Epidermal melanocyte (primary cell): ENCODE measurements at regions not wholly inside any gene's neighbourhood (a gene's known extent, or its start where the extent isn't known, plus 50 kb on each side); places are given as distances from the start of the nearest gene placed in this dataset.
"Not testable (repeated sequence)": the region's sequence is repeated elsewhere in the genome, so short reads cannot be mapped to it uniquely, and the experiment has no call there.

Experiments used
- DNase-seq: peaks from one replicate; pipeline ENCODE4 v3.0.0; 2011; ENCODE audit warnings: low spot score; ENCODE audit not compliant: insufficient read length

- DNase-seq, result peak; percentile 54
Observed at GRCh38 chr5:157956271-157956885, 97.4 kb upstream of the CLINT1 start.

GRCh38 chr5:157955541-157956172, 96.7 kb upstream of the CLINT1 start:
- no peak for DNase-seq

GRCh38 chr5:157952374-157952685, 93.4 kb upstream of the CLINT1 start:
- DNase-seq, result no peak

GRCh38 chr5:157951673-157952373, 92.9 kb upstream of the CLINT1 start:
- DNase-seq, result no peak

- no peak for DNase-seq
Observed at GRCh38 chr5:157949520-157949919, 90.6 kb upstream of the CLINT1 start.

- DNase-seq, result peak; percentile 39
Observed at GRCh38 chr5:157948738-157949410, 89.9 kb upstream of the CLINT1 start.

- DNase-seq, result no peak
Observed at GRCh38 chr5:157947156-157947555, 88.2 kb upstream of the CLINT1 start.

- not testable (repeated sequence) for DNase-seq
Observed at GRCh38 chr5:157945822-157946221, 86.9 kb upstream of the CLINT1 start.

- no peak for DNase-seq
Observed at GRCh38 chr5:157944938-157945337, 86.0 kb upstream of the CLINT1 start.

GRCh38 chr5:157944077-157944633, 85.2 kb upstream of the CLINT1 start:
- no peak for DNase-seq

- DNase-seq, result no peak
Observed at GRCh38 chr5:157942595-157942994, 83.7 kb upstream of the CLINT1 start.

GRCh38 chr5:157941616-157942015, 82.7 kb upstream of the CLINT1 start:
- no peak for DNase-seq

GRCh38 chr5:157938101-157938500, 79.2 kb upstream of the CLINT1 start:
- DNase-seq, result not testable (repeated sequence)

GRCh38 chr5:157936776-157937501, 78.0 kb upstream of the CLINT1 start:
- not testable (repeated sequence) for DNase-seq

- DNase-seq, result no peak
Observed at GRCh38 chr5:157934600-157934999, 75.7 kb upstream of the CLINT1 start.

- no peak for DNase-seq
Observed at GRCh38 chr5:157933005-157933404, 74.1 kb upstream of the CLINT1 start.

- DNase-seq, result no peak
Observed at GRCh38 chr5:157930710-157931109, 71.8 kb upstream of the CLINT1 start.

GRCh38 chr5:157926977-157927376, 68.0 kb upstream of the CLINT1 start:
- DNase-seq, result no peak

GRCh38 chr5:157925786-157926671, 67.1 kb upstream of the CLINT1 start:
- DNase-seq, result no peak
